A172 (cell line): ENCODE measurements at regions not wholly inside any gene's neighbourhood (a gene's known extent, or its start where the extent isn't known, plus 50 kb on each side); places are given as distances from the start of the nearest gene placed in this dataset.

Experiments
- DNase-seq: peaks from one replicate; pipeline ENCODE4 v3.0.0-alpha.2; 2015; ENCODE audit warnings: low spot score

DNA sequence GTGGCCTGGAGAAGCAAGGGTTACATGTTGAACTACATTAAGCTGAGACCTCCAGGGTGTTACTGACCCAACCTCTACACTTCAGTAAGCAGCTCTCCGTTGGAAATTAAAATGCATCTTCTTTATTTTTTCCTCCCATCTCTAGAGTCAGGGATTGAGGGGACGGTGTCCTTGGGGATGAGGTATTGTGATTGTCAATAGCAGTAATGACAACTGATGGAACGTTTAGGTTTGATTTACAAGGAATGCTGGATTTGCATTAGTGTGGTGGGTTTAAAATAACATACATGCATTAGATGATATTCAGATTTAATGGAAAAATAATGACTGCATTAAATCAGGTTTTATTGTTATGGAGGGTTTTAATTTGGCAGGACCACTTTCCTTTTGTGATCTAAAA lies 82.9 kb upstream of the NTRK2 start:
- no peak for DNase-seq

DNA sequence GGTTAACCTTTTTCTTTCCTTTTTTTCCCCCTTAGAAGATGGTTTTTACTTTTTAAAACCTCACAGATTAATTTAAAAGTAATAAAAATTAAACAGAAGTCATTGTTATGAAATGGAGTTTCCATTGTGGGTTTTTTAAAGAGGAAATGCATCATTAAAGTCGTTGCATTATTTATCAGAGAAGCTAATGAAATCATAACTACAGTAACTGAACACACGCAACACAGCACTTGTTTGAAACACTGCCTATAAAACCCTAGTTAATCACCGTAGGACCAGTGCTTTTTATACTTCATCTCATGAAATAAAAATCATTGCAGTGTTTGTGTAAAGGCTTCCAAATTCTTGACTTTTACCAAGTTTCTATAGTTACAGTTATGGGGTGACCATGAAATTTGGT lies 82.4 kb upstream of the NTRK2 start:
- no peak for DNase-seq

DNA sequence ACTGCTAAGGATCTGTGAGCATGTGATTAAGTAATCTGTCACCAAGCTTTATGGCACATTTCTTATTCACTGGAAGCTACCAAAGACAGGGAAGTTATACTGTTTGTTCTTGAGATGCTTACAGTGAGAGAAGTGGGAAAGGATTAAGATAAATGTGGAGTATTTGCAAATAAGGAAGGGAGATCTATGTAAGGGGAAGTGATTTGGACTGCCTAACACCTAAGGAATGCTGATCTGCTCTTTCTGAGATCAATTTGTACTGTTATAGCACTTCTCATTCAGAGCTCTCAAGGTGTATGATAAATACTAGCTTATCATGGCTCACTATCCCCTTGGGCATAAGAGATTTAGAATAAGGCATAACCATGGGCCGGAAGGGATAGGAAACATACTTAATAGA lies 80.0 kb upstream of the NTRK2 start:
- no peak for DNase-seq

DNA sequence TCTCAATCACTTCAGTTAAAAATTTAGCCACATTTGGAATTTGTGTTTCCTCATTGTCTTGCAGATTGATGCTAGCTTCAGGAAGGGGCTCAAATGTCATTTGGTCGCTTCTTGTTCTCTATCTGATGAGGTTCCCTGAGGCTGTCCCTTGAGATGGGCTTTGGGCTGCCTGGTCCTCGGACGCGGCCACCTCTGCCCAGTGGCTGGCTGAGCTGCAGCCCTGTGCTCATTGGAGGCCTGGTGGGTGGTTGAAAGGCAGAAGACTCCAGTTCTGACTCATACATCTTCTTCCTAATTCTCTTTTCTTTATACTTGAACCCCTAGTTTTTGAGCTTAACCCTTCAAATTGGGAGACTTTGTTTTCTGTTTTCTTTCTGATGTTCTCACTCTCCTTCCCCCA lies 78.8 kb upstream of the NTRK2 start:
- no peak for DNase-seq

DNA sequence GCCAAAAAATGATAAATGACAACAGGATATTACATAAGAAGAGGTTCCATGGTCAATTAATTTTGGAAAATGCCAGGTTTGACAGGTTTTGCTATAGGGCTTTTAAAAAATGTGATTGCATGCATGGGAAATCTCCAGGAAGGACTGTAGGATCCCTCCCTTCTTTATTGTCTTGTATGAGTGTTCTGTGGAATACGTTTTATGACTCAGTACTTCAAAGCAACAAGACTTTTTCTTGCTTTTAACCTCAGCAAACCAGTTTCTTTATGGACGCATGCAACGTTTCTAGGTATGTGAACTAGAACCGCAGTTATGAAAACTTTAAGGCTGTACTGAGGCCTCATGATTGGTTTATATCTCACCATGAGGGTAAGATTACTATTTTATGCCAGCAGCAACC lies 76.6 kb upstream of the NTRK2 start:
- no peak for DNase-seq

DNA sequence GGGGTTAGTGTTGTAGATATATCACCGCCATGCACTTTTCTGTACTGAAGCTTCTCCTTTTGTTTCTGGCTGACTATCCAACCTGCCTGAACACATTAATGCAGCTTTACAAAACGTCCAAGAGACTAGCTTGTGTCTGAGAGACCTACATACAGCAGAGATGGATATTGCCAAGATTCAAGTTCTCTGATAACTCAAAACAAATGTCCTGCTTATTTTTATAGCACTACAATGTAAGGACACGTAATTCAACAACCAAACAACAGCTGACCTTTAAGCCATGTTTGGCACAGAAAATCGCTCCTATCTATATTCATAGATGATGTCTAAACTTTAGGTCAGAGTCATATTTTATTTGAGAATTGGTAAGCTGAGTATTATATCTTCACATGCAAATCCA lies 76.2 kb upstream of the NTRK2 start:
- no peak for DNase-seq

DNA sequence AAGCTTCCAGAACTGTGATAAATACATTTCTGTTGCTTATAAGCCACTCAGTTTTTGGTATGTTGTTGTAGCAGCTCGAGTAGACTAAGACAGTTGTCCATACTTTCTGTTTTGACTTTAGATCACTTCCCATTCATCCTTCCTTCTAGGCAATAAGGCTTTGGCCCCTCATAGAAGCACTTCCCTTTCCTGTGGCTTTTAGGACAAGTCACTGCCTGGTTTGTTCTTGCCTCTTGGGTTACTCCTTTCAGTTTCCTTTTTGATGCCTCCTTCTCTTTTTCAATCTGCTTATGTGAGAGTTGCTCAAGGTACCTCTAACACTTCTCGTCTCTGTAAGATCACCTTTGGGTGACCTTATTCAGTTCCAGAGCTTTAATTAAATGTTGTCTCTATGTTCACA lies 72.4 kb upstream of the NTRK2 start:
- DNase-seq = no peak

DNA sequence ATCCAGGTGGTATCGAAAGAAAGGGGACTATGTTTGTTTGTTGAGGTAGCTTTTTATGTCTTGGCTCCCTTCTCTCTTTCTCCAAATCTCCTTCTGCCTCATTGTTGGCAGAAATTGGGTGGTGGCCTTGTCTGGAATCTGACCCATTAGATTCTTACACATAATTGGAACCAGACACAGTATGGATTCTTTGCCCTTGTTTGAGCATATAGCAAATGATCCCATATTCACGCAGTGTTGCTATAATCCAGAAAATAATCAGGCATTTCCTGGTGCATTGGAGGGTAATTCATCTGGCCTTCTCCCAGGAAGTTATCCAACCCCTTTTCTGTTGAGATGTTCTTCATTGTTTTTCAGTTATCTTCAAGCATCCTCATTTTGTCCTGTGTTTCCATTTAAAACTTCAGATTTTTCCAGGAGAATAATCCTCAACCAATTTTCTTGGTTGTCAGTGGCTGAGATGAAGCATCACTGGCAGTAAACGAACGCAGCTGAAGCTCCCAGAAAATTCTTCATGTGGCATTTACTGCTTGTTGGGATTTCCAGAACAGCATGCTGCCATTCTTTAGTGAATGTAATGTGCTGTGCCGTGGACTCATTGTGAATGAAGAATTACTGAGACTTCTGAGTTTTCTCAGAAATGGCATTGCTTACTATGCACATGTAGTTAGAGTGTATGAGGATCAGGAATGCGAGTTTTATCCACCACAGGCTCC lies 70.5 kb upstream of the NTRK2 start:
- DNase-seq = no peak

DNA sequence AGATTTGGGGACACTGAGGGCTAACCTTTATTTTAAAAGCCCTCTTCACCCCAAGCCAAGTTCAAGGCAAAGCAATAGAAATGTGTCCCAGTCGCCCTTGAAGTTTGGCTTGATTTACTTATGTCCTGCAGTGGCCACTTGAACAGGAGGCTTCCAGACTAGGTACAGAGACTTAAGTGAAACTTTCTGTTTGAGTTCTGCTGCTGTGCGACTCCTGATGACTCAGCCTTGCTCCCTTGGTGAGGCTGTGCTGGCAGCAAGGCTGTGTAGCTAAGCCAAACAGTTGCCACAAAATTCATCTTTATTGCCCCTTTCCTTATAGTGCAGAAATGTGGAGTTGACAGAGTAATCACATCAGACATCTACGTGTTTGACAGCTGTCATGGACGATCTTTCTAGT lies 68.8 kb upstream of the NTRK2 start:
- DNase-seq = no peak

DNA sequence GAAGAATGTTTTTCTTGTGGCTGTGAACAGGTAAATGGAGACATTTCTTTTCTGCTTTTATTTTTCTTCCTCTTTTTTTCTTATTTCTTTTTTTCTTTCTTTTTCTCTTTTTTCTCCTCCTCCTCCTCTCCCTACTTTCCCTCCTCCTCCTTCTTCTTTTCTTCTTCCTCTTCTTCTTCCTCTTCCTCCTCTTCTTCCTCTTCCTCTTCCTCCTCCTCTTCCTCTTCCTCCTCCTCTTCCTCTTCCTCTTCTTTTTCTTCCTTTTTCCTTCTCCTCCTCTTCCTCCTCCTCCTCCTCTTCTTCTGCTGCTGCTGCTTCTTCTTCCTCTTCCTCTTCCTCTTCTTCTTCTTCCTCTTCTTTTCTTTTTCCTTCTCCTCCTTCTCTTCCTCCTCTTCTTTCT lies 65.3 kb upstream of the NTRK2 start:
- no peak for DNase-seq

DNA sequence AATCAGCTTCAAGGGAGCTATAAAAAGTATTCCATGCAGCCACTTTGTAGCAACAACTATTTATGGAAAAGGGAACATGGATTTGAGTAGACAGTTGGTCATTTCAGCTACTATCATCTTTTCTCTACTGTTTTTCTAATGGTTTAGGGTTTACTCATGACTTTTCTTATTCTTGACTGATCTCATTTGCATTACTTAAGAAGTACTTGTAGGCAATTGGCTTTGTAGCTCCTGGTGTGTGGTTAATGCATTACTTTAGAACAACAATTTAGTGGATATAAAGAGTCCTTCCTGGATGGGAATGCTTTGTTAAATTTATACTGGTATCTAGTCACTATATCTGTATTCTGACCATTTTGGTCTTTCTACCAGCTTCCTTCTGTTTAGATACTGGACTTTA lies 59.8 kb upstream of the NTRK2 start:
- no peak for DNase-seq

DNA sequence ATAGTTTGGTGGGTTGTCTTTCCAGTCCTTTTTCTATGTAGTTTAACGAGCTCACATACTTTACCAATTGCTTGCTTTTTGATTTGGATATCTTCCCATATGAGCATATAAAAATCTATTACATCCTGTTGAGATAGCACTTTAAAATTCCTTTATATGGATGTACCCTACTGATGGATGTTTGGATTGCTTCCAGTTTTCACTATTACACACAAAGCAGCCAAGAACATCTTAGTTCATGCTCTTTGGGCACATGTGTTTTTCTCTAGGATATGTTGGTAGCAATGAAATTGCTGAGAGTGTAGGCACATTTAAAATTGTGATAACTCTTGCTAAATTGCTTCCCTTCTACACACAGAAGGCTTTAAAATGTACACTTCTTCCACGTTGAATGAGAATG lies 56.1 kb upstream of the NTRK2 start:
- no peak for DNase-seq

DNA sequence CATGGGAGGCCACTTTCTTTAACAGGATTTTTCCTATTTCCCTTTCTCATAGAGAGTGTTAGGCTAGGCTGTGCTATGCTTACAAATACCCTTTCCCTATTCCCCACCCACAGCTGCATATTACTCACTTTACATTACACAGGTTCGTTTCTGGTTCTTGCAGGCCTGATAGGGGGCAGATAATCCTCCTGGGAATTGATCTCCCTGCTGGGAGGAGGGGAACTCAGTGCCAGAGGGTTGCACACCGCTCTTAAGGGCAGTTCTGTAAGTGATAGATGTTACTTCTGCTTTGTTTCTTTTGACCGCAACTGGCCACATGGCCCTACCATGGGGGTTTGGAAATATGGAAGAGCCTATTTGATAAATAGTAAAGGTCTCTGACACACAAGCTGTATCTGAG lies 54.0 kb upstream of the NTRK2 start:
- no peak for DNase-seq

DNA sequence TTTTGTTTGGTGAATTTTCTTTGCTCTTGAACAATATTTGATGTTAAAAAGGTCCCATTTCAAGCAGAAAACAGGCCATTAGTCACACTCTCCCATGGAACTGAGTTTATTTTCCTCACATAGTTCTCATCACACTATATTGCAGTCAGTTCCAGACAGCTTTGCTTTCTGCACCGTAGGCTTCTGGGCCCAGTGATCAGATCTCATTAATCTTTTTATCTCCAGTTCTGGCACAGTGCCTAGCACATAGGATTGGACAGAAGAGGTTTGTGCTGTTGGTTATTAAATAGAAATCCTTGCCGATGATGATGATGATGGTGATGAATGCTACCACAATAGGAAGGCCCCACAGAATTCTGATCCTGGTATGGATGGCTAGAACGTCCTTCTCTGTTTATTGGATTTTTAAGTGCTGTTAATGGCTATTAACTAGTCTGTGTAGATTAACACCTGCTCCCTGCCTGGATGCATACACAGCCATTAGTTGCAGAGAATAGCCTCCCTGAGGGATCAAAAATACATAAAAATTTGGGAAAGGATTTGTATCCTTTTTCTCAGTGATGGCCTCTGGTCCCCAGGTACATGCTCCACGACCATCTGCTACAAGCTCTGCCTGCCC lies 52.0 kb upstream of the NTRK2 start:
- DNase-seq = no peak
